ENCODE measurements at regions not wholly inside any gene's neighbourhood (a gene's known extent, or its start where the extent isn't known, plus 50 kb on each side); places are given as distances from the start of the nearest gene placed in this dataset.
"Not testable (repeated sequence)": the region's sequence is repeated elsewhere in the genome, so short reads cannot be mapped to it uniquely, and the experiment has no call there.

GRCh38 chr11:34830648-34831047 is 85.5 kb downstream of the APIP start:
- Mint-ChIP-seq H3K4me1 (no peaks in the 10 kb centered on the region), H3K9me3 (ENCODE audit: low read depth) (no peaks in the 10 kb centered on the region), H3K27me3 (peaks cover 14% of the 10 kb centered on the region), H3K4me3 (no peak overlapping the region), H3K36me3 (no peaks in the 10 kb centered on the region), H3K27ac (no peak overlapping the region)
- DNase-seq (no peak), ATAC-seq (no peak)
- CTCF ChIA-PET = no interaction called here

GRCh38 chr11:34830035-34830434 is 86.1 kb downstream of the APIP start:
- CTCF ChIA-PET = no interaction called here

GRCh38 chr11:34827228-34827627 is 89.0 kb downstream of the APIP start:
- DNase-seq = no peak
- Mint-ChIP-seq H3K9me3 (ENCODE audit: low read depth) (no peaks in the 10 kb centered on the region), H3K4me1 (no peaks in the 10 kb centered on the region), H3K36me3 (no peaks in the 10 kb centered on the region), H3K4me3 (no peak overlapping the region), H3K27ac (no peak overlapping the region), H3K27me3 (peaks cover 32% of the 10 kb centered on the region)
- CTCF ChIA-PET = no interaction called here
- ATAC-seq = no peak

More at GRCh38 chr11:34830035-34830434, 86.1 kb downstream of the APIP start:
- Mint-ChIP-seq H3K4me3 (no peak overlapping the region), H3K4me1 (no peaks in the 10 kb centered on the region), H3K36me3 (no peaks in the 10 kb centered on the region), H3K27ac (no peak overlapping the region), H3K9me3 (ENCODE audit: low read depth) (no peaks in the 10 kb centered on the region), H3K27me3 (peaks cover 14% of the 10 kb centered on the region)
- ATAC-seq (no peak), DNase-seq (no peak)

GRCh38 chr11:34826384-34826726 is 89.8 kb downstream of the APIP start:
- no peak overlapping the region for H3K4me3 Mint-ChIP-seq
- H3K27ac Mint-ChIP-seq = no peak overlapping the region
- CTCF ChIA-PET = no interaction called here
- no peak for ATAC-seq
- H3K4me1 Mint-ChIP-seq = peaks cover 1% of the 10 kb centered on the region
- peaks cover 37% of the 10 kb centered on the region for H3K27me3 Mint-ChIP-seq
- no peak for DNase-seq
- no peaks in the 10 kb centered on the region for H3K36me3 Mint-ChIP-seq
- no peaks in the 10 kb centered on the region for H3K9me3 Mint-ChIP-seq (ENCODE audit: low read depth)

- CTCF ChIA-PET = no interaction called here
- H3K4me1 Mint-ChIP-seq = peaks cover 5% of the 10 kb centered on the region
- H3K27me3 Mint-ChIP-seq = peaks cover 39% of the 10 kb centered on the region
- no peak overlapping the region for H3K27ac Mint-ChIP-seq
- no peak for ATAC-seq
- H3K9me3 Mint-ChIP-seq (ENCODE audit: low read depth) = no peaks in the 10 kb centered on the region
- H3K36me3 Mint-ChIP-seq = no peaks in the 10 kb centered on the region
- no peak overlapping the region for H3K4me3 Mint-ChIP-seq
- no peak for DNase-seq
These were observed 90.4 kb downstream of the APIP start for GRCh38 chr11:34825670-34826383.

GRCh38 chr11:34825315-34825669 is 90.9 kb downstream of the APIP start:
- CTCF ChIA-PET = no interaction called here
- Mint-ChIP-seq H3K36me3 (no peaks in the 10 kb centered on the region), H3K4me1 (peaks cover 8% of the 10 kb centered on the region), H3K27me3 (peaks cover 40% of the 10 kb centered on the region), H3K4me3 (no peak overlapping the region), H3K27ac (no peak overlapping the region), H3K9me3 (ENCODE audit: low read depth) (peaks cover under 1% of the 10 kb centered on the region)
- DNase-seq (no peak), ATAC-seq (no peak)

GRCh38 chr11:34824425-34824824 is 91.8 kb downstream of the APIP start:
- ATAC-seq = no peak

GRCh38 chr11:34823639-34824038 is 92.5 kb downstream of the APIP start:
- peaks cover 4% of the 10 kb centered on the region for H3K36me3 Mint-ChIP-seq

More at GRCh38 chr11:34824425-34824824, 91.8 kb downstream of the APIP start:
- Mint-ChIP-seq H3K9me3 (ENCODE audit: low read depth) (peaks cover 5% of the 10 kb centered on the region), H3K4me3 (no peak overlapping the region), H3K27me3 (peaks cover 43% of the 10 kb centered on the region), H3K27ac (no peak overlapping the region), H3K36me3 (peaks cover 4% of the 10 kb centered on the region), H3K4me1 (peaks cover 15% of the 10 kb centered on the region)
- CTCF ChIA-PET = no interaction called here
- no peak for DNase-seq

GRCh38 chr11:34823197-34823596 is 93.0 kb downstream of the APIP start:
- Mint-ChIP-seq H3K27me3 (peaks cover 36% of the 10 kb centered on the region), H3K4me1 (peaks cover 15% of the 10 kb centered on the region), H3K36me3 (peaks cover 4% of the 10 kb centered on the region), H3K9me3 (ENCODE audit: low read depth) (peaks cover 5% of the 10 kb centered on the region), H3K27ac (no peak overlapping the region), H3K4me3 (no peak overlapping the region)
- ATAC-seq = no peak
- DNase-seq = no peak
- CTCF ChIA-PET = no interaction called here

More at GRCh38 chr11:34823639-34824038, 92.5 kb downstream of the APIP start:
- H3K27ac Mint-ChIP-seq = no peak overlapping the region
- ATAC-seq (no peak), DNase-seq (no peak)
- peaks cover 39% of the 10 kb centered on the region for H3K27me3 Mint-ChIP-seq
- no peak overlapping the region for H3K4me3 Mint-ChIP-seq
- H3K9me3 Mint-ChIP-seq (ENCODE audit: low read depth) = peaks cover 5% of the 10 kb centered on the region
- CTCF ChIA-PET = no interaction called here
- peaks cover 15% of the 10 kb centered on the region for H3K4me1 Mint-ChIP-seq

- H3K4me1 Mint-ChIP-seq = peaks cover 15% of the 10 kb centered on the region
- no peak for DNase-seq
- no peak overlapping the region for H3K4me3 Mint-ChIP-seq
- peaks cover 10% of the 10 kb centered on the region for H3K9me3 Mint-ChIP-seq (ENCODE audit: low read depth)
- CTCF ChIA-PET = no interaction called here
- peaks cover 4% of the 10 kb centered on the region for H3K36me3 Mint-ChIP-seq
- H3K27ac Mint-ChIP-seq = no peak overlapping the region
- peaks cover 51% of the 10 kb centered on the region for H3K27me3 Mint-ChIP-seq
- no peak for ATAC-seq
These were observed 96.3 kb downstream of the APIP start for GRCh38 chr11:34819740-34820482.

- ATAC-seq, H3K27ac Mint-ChIP-seq, H3K4me3 Mint-ChIP-seq, H3K36me3 Mint-ChIP-seq, CTCF ChIA-PET, DNase-seq: not testable (repeated sequence)
- Mint-ChIP-seq H3K27me3 (peaks cover 46% of the 10 kb centered on the region), H3K4me1 (peaks cover 15% of the 10 kb centered on the region), H3K9me3 (ENCODE audit: low read depth) (peaks cover 15% of the 10 kb centered on the region)
These were observed 98.4 kb downstream of the APIP start for GRCh38 chr11:34817812-34818211.

GRCh38 chr11:34816698-34817213 is 99.4 kb downstream of the APIP start:
- ATAC-seq (no peak), DNase-seq (no peak)
- peaks cover 15% of the 10 kb centered on the region for H3K4me1 Mint-ChIP-seq
- no peak overlapping the region for H3K4me3 Mint-ChIP-seq
- no peak overlapping the region for H3K27ac Mint-ChIP-seq
- peaks cover 19% of the 10 kb centered on the region for H3K9me3 Mint-ChIP-seq (ENCODE audit: low read depth)
- H3K36me3 Mint-ChIP-seq = peaks cover 4% of the 10 kb centered on the region
- CTCF ChIA-PET = no interaction called here
- peaks cover 46% of the 10 kb centered on the region for H3K27me3 Mint-ChIP-seq

GRCh38 chr11:34812905-34813576 is 103.1 kb downstream of the APIP start:
- peaks cover 46% of the 10 kb centered on the region for H3K27me3 Mint-ChIP-seq
- DNase-seq (no peak), ATAC-seq (no peak)
- CTCF ChIA-PET = no interaction called here
- peaks cover 4% of the 10 kb centered on the region for H3K36me3 Mint-ChIP-seq
- peaks cover 16% of the 10 kb centered on the region for H3K9me3 Mint-ChIP-seq (ENCODE audit: low read depth)
- H3K4me3 Mint-ChIP-seq = no peak overlapping the region
- no peak overlapping the region for H3K27ac Mint-ChIP-seq
- H3K4me1 Mint-ChIP-seq = peaks cover 10% of the 10 kb centered on the region

GRCh38 chr11:34811858-34812257 is 104.3 kb downstream of the APIP start:
- no peak for DNase-seq
- H3K4me1 Mint-ChIP-seq = peaks cover 10% of the 10 kb centered on the region
- no peak for ATAC-seq
- H3K9me3 Mint-ChIP-seq (ENCODE audit: low read depth) = peaks cover 11% of the 10 kb centered on the region
- CTCF ChIA-PET = no interaction called here
- no peak overlapping the region for H3K27ac Mint-ChIP-seq
- H3K27me3 Mint-ChIP-seq = peaks cover 53% of the 10 kb centered on the region
- no peak overlapping the region for H3K4me3 Mint-ChIP-seq
- H3K36me3 Mint-ChIP-seq = peaks cover 4% of the 10 kb centered on the region
